ENCODE measurements at regions not wholly inside any gene's neighbourhood (a gene's known extent, or its start where the extent isn't known, plus 50 kb on each side); places are given as distances from the start of the nearest gene placed in this dataset.

- TF ChIP-seq CTCF (IDR thresholded peaks at IDR 0.05; ENCODE audit: insufficient read depth, low read depth, low read length) (no peak), EZH2 (IDR thresholded peaks at IDR 0.05; ENCODE audit: insufficient read depth, low read length) (no peak)
Measured at GRCh38 chr15:29990954-29991353, 91.8 kb upstream of the GOLGA8J start.

Data from astrocyte (in vitro differentiated cells and primary cell).